HEK293 (cell line): ENCODE measurements at regions not wholly inside any gene's neighbourhood (a gene's known extent, or its start where the extent isn't known, plus 50 kb on each side); places are given as distances from the start of the nearest gene placed in this dataset.

Experiments
- CTCF ChIA-PET: fragments of 350-600 bp; formaldehyde crosslinking; extraction: SDS; loops from one replicate; lab custom pipeline; 2021; ENCODE audit warnings: antibody characterized with exemption; lab: Yijun Ruan, JAX
- POLR2A ChIA-PET: fragments of 300-600 bp; formaldehyde crosslinking; extraction: SDS; loops from one replicate; lab custom pipeline; 2020; ENCODE audit warnings: antibody characterized with exemption, inconsistent platforms; lab: Yijun Ruan, JAX
- H3K27ac ChIP-seq: fragments of 200-500 bp; sonication (Bioruptor generic); 2 replicates; pipeline ENCODE4 v1.5.1; 2014; ENCODE audit warnings: low read depth, low read length, control low read depth, inconsistent platforms; ENCODE audit errors: extremely low read depth
- H3K36me3 ChIP-seq, 2 experiments: fragments of 200-500 bp in 1 of 2; sonication (Bioruptor generic) in 1 of 2; 1 replicate in 1 of 2; 2 replicates in 1 of 2; pipeline ENCODE4 v1.5.1; 2014 to 2017; ENCODE audit warnings: inconsistent platforms in 2 of 2, low read length in 2 of 2; ENCODE audit not compliant: control insufficient read depth in 2 of 2, insufficient read depth in 1 of 2
- H3K4me1 ChIP-seq: fragments of 200-500 bp; sonication (Bioruptor generic); 2 replicates; pipeline ENCODE4 v1.5.1; 2014; ENCODE audit warnings: mild to moderate bottlenecking, low read length, inconsistent platforms; ENCODE audit not compliant: control insufficient read depth, insufficient read depth
- H3K4me3 ChIP-seq: 2 replicates; pipeline ENCODE4 v1.5.1; 2011; ENCODE audit warnings: low read depth, mild to moderate bottlenecking, control low read depth, low read length, moderate library complexity
- H3K9me3 ChIP-seq: fragments of 200-500 bp; sonication (Bioruptor generic); 2 replicates; pipeline ENCODE4 v1.5.1; 2014; ENCODE audit warnings: low read depth, low read length, inconsistent platforms; ENCODE audit not compliant: control insufficient read depth, insufficient read depth
- FEZF1 ChIP-seq: fragments of 450-650 bp; formaldehyde crosslinking; IDR thresholded peaks from 2 replicates; pipeline ENCODE4 v1.5.1; 2016; ENCODE audit warnings: missing biosample characterization, missing genetic modification characterization
- GLIS1 ChIP-seq: fragments of 450-650 bp; formaldehyde crosslinking; IDR thresholded peaks from 2 replicates; pipeline ENCODE4 v1.5.1; 2016; ENCODE audit warnings: missing biosample characterization, missing genetic modification characterization
- HOXA7 ChIP-seq: sonication (generic); formaldehyde crosslinking; IDR thresholded peaks from 2 replicates; pipeline ENCODE4 v1.8.1; 2022; ENCODE audit warnings: missing genetic modification reagents, borderline replicate concordance
- KLF8 ChIP-seq: fragments of 450-650 bp; formaldehyde crosslinking; IDR thresholded peaks from 2 replicates; pipeline ENCODE4 v1.5.1; 2016; ENCODE audit warnings: missing biosample characterization, missing genetic modification characterization
- PRDM1 ChIP-seq: fragments of 450-650 bp; formaldehyde crosslinking; IDR thresholded peaks from 2 replicates; pipeline ENCODE4; 2016; ENCODE audit warnings: missing biosample characterization, missing genetic modification characterization
- SP7 ChIP-seq: fragments of 450-650 bp; formaldehyde crosslinking; IDR thresholded peaks from 2 replicates; pipeline ENCODE4 v1.5.1; 2016; ENCODE audit warnings: missing biosample characterization, missing genetic modification characterization
- ZBTB1 ChIP-seq: fragments of 450-650 bp; formaldehyde crosslinking; IDR thresholded peaks from 2 replicates; pipeline ENCODE4 v1.5.1; 2016; ENCODE audit warnings: missing biosample characterization, missing genetic modification characterization
- ZFP69B ChIP-seq: fragments of 450-650 bp; formaldehyde crosslinking; IDR thresholded peaks from 2 replicates; pipeline ENCODE4 v1.5.1; 2016; ENCODE audit warnings: missing biosample characterization, missing genetic modification characterization
- ZNF10 ChIP-seq: fragments of 450-650 bp; formaldehyde crosslinking; IDR thresholded peaks from 2 replicates; pipeline ENCODE4 v1.5.1; 2017; ENCODE audit warnings: missing biosample characterization, missing genetic modification characterization
- ZNF155 ChIP-seq: fragments of 450-650 bp; formaldehyde crosslinking; IDR thresholded peaks from 2 replicates; pipeline ENCODE4 v1.5.1; 2016; ENCODE audit warnings: missing biosample characterization, missing genetic modification characterization
- ZNF175 ChIP-seq: fragments of 450-650 bp; formaldehyde crosslinking; IDR thresholded peaks from 2 replicates; pipeline ENCODE4 v1.5.1; 2016; ENCODE audit warnings: missing biosample characterization, missing genetic modification characterization
- ZNF214 ChIP-seq: fragments of 450-650 bp; formaldehyde crosslinking; IDR thresholded peaks from 2 replicates; pipeline ENCODE4 v1.5.1; 2017; ENCODE audit warnings: missing biosample characterization, mild to moderate bottlenecking, missing genetic modification characterization, borderline replicate concordance
- ZNF311 ChIP-seq: fragments of 450-650 bp; formaldehyde crosslinking; IDR thresholded peaks from 2 replicates; pipeline ENCODE4 v1.5.1; 2017; ENCODE audit warnings: missing biosample characterization, missing genetic modification characterization, borderline replicate concordance
- ZNF324 ChIP-seq: fragments of 450-650 bp; formaldehyde crosslinking; IDR thresholded peaks from 2 replicates; pipeline ENCODE4 v1.5.1; 2016; ENCODE audit warnings: missing biosample characterization, missing genetic modification characterization
- ZNF549 ChIP-seq: fragments of 450-650 bp; IDR thresholded peaks from 2 replicates; pipeline ENCODE4 v1.5.1; 2018; ENCODE audit warnings: missing biosample characterization, missing genetic modification characterization, mild to moderate bottlenecking, inconsistent platforms, moderate library complexity
- ZNF610 ChIP-seq: fragments of 450-650 bp; formaldehyde crosslinking; IDR thresholded peaks from 2 replicates; pipeline ENCODE4 v1.5.1; 2016; ENCODE audit warnings: missing biosample characterization, missing genetic modification characterization, borderline replicate concordance
- ZNF621 ChIP-seq: fragments of 450-650 bp; formaldehyde crosslinking; IDR thresholded peaks from 2 replicates; pipeline ENCODE4 v1.5.1; 2017; ENCODE audit warnings: missing biosample characterization, missing genetic modification characterization
- ZNF624 ChIP-seq: fragments of 450-650 bp; formaldehyde crosslinking; IDR thresholded peaks from 2 replicates; pipeline ENCODE4 v1.5.1; 2017; ENCODE audit warnings: missing biosample characterization, missing genetic modification characterization
- ZNF626 ChIP-seq: fragments of 450-650 bp; sonication (Bioruptor Pico); formaldehyde crosslinking; IDR thresholded peaks from 2 replicates; pipeline ENCODE4 v1.5.1; 2018; ENCODE audit warnings: missing biosample characterization, missing genetic modification characterization, inconsistent platforms
- ZNF629 ChIP-seq: fragments of 450-650 bp; formaldehyde crosslinking; IDR thresholded peaks from 2 replicates; pipeline ENCODE4 v1.5.1; 2017; ENCODE audit warnings: missing biosample characterization, missing genetic modification characterization
- ZNF768 ChIP-seq: fragments of 450-650 bp; formaldehyde crosslinking; IDR thresholded peaks from 2 replicates; pipeline ENCODE4 v1.5.1; 2018; ENCODE audit warnings: missing biosample characterization, mild to moderate bottlenecking, missing genetic modification characterization
- ZNF791 ChIP-seq: fragments of 450-650 bp; formaldehyde crosslinking; IDR thresholded peaks from 2 replicates; pipeline ENCODE4 v1.5.1; 2016; ENCODE audit warnings: missing biosample characterization, missing genetic modification characterization
- ZSCAN16 ChIP-seq: fragments of 450-650 bp; formaldehyde crosslinking; IDR thresholded peaks from 2 replicates; pipeline ENCODE4 v1.5.1; 2016; ENCODE audit warnings: missing biosample characterization, missing genetic modification characterization
- TF ChIP-seq, protein P1 (sequence below): fragments of 450-650 bp; formaldehyde crosslinking; IDR thresholded peaks from 2 replicates; pipeline ENCODE4 v1.5.1; 2016; ENCODE audit warnings: missing biosample characterization, missing genetic modification characterization
- TF ChIP-seq, protein P2 (sequence below): fragments of 450-650 bp; formaldehyde crosslinking; IDR thresholded peaks from 2 replicates; pipeline ENCODE4 v1.5.1; 2016; ENCODE audit warnings: missing biosample characterization, missing genetic modification characterization
- TF ChIP-seq, protein P3 (sequence below): fragments of 450-650 bp; formaldehyde crosslinking; IDR thresholded peaks from 2 replicates; pipeline ENCODE4 v1.5.1; 2016; ENCODE audit warnings: missing biosample characterization, missing genetic modification characterization
- TF ChIP-seq, protein P4 (sequence below): fragments of 450-650 bp; formaldehyde crosslinking; IDR thresholded peaks from 2 replicates; pipeline ENCODE4 v1.5.1; 2016; ENCODE audit warnings: missing biosample characterization, missing genetic modification characterization
- TF ChIP-seq, protein P5 (sequence below): fragments of 450-650 bp; formaldehyde crosslinking; IDR thresholded peaks from 2 replicates; pipeline ENCODE4 v1.5.1; 2017; ENCODE audit warnings: missing biosample characterization, missing genetic modification characterization

DNA sequence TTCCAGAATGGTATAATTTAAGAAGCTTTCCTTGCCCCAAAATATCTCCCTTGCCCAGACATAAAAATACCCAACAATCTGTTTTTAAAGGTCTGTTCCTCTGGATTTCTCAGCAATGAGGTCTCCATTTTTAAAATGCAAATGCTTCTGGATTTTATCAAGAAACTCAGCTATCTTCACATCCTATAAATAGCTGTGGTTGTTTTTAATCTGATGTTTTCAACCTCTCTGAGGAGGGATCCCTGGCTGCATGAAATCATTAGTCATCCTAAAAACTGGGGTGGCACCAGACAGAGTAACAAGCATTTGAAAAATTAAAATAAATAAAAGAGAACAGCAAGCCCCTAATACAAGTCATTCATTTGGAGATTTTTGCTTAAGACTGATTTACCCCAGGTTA, 168.5 kb upstream of the ID4 start (continued):
- TF ChIP-seq, protein P1, sequence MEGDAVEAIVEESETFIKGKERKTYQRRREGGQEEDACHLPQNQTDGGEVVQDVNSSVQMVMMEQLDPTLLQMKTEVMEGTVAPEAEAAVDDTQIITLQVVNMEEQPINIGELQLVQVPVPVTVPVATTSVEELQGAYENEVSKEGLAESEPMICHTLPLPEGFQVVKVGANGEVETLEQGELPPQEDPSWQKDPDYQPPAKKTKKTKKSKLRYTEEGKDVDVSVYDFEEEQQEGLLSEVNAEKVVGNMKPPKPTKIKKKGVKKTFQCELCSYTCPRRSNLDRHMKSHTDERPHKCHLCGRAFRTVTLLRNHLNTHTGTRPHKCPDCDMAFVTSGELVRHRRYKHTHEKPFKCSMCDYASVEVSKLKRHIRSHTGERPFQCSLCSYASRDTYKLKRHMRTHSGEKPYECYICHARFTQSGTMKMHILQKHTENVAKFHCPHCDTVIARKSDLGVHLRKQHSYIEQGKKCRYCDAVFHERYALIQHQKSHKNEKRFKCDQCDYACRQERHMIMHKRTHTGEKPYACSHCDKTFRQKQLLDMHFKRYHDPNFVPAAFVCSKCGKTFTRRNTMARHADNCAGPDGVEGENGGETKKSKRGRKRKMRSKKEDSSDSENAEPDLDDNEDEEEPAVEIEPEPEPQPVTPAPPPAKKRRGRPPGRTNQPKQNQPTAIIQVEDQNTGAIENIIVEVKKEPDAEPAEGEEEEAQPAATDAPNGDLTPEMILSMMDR (tag by site-specific recombination): no peak
- TF ChIP-seq FEZF1 (tag by site-specific recombination): no peak
- no peak for TF ChIP-seq ZNF610 (tag by site-specific recombination)
- TF ChIP-seq, protein P2, sequence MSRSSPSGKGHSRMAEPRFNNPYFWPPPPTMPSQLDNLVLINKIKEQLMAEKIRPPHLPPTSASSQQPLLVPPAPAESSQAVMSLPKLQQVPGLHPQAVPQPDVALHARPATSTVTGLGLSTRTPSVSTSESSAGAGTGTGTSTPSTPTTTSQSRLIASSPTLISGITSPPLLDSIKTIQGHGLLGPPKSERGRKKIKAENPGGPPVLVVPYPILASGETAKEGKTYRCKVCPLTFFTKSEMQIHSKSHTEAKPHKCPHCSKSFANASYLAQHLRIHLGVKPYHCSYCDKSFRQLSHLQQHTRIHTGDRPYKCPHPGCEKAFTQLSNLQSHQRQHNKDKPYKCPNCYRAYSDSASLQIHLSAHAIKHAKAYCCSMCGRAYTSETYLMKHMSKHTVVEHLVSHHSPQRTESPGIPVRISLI (tag by site-specific recombination): no peak

DNA sequence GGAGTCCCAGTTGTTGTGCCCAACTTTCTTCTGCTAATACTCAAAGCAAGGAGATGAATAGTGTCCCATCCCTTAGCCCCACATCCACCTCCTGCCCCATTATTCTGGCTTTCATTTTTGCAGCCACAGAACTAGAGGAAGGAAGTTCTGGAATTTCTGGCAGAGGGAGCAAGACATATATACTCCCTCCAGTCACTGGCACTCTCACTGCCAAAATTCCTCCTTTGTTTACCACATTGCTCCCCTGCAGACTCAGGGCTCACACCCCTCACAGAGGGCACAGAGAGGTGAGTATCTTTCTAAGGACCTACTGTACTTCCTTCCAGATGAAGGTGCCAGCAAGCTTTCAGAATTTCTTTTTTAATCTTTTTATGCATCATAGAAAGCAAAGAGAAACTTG, 168.0 kb upstream of the ID4 start:
- Histone ChIP-seq H3K4me1 (0 out of 2 replicates have a peak, but pooled peaks cover 2% of the 10 kb centered on the region), H3K4me3 (no peak overlapping the region), H3K36me3 (no peaks in the 10 kb centered on the region), H3K27ac (no peak overlapping the region), H3K9me3 (no peaks in the 10 kb centered on the region)
- TF ChIP-seq, protein P3, sequence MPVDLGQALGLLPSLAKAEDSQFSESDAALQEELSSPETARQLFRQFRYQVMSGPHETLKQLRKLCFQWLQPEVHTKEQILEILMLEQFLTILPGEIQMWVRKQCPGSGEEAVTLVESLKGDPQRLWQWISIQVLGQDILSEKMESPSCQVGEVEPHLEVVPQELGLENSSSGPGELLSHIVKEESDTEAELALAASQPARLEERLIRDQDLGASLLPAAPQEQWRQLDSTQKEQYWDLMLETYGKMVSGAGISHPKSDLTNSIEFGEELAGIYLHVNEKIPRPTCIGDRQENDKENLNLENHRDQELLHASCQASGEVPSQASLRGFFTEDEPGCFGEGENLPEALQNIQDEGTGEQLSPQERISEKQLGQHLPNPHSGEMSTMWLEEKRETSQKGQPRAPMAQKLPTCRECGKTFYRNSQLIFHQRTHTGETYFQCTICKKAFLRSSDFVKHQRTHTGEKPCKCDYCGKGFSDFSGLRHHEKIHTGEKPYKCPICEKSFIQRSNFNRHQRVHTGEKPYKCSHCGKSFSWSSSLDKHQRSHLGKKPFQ: no peak
- TF ChIP-seq ZNF175 (no peak), ZNF10 (tag by site-specific recombination) (no peak), ZNF214 (tag by site-specific recombination) (no peak), ZNF629 (tag by site-specific recombination) (no peak), ZNF791 (no peak), GLIS1 (tag by site-specific recombination) (no peak), PRDM1 (tag by site-specific recombination) (no peak)
- ChIA-PET CTCF (no interaction called here), POLR2A (no interaction called here)

DNA sequence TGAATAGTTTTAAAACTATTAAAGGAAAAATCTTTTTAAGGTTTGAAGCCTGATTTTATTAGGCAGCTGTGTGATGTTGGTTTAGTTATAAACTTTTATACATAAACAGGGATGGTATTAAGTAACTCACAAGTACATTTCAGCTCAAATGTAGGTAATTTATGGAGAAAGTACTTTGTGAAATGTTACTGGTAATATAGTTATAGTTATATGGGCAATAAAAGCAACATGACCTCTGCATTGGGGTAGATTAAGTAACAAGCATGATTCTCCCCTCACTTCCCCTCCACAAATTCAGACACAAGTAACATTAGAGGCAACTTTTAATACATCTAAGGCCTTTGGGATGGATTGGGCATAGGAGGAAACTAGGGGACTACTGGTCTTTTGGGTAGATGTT, 154.3 kb upstream of the ID4 start:
- no peaks in the 10 kb centered on the region for H3K4me1 ChIP-seq
- ChIA-PET POLR2A (no interaction called here), CTCF (interaction anchor here (0.5 kb wide), 2 partner anchors 479 to 1128 kb away, joined by 3 read pairs; no protein-coding TSS in a partner anchor)
- no peaks in the 10 kb centered on the region for H3K36me3 ChIP-seq
- no peaks in the 10 kb centered on the region for H3K9me3 ChIP-seq
- no peak overlapping the region for H3K4me3 ChIP-seq
- no peak overlapping the region for H3K27ac ChIP-seq
- no peak for TF ChIP-seq ZNF768
- no peak for TF ChIP-seq ZNF621
- no peak for TF ChIP-seq ZNF549
- no peak for TF ChIP-seq ZNF626 (tag by site-specific recombination)
- no peak for TF ChIP-seq ZSCAN16
- no peak for TF ChIP-seq ZNF155 (tag by site-specific recombination)
- TF ChIP-seq ZNF311 (tag by site-specific recombination): no peak
- no peak for TF ChIP-seq ZNF624 (tag by site-specific recombination)
- TF ChIP-seq KLF8 (tag by site-specific recombination): no peak
- TF ChIP-seq ZFP69B (tag by site-specific recombination): no peak
- no peak for TF ChIP-seq HOXA7 (CRISPR knock-in tag)
- TF ChIP-seq, protein P4, sequence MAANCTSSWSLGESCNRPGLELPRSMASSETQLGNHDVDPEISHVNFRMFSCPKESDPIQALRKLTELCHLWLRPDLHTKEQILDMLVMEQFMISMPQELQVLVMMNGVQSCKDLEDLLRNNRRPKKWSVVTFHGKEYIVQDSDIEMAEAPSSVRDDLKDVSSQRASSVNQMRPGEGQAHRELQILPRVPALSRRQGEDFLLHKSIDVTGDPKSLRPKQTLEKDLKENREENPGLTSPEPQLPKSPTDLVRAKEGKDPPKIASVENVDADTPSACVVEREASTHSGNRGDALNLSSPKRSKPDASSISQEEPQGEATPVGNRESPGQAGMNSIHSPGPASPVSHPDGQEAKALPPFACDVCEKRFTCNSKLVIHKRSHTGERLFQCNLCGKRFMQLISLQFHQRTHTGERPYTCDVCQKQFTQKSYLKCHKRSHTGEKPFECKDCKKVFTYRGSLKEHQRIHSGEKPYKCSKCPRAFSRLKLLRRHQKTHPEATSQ (tag by site-specific recombination): no peak
- TF ChIP-seq, protein P5, sequence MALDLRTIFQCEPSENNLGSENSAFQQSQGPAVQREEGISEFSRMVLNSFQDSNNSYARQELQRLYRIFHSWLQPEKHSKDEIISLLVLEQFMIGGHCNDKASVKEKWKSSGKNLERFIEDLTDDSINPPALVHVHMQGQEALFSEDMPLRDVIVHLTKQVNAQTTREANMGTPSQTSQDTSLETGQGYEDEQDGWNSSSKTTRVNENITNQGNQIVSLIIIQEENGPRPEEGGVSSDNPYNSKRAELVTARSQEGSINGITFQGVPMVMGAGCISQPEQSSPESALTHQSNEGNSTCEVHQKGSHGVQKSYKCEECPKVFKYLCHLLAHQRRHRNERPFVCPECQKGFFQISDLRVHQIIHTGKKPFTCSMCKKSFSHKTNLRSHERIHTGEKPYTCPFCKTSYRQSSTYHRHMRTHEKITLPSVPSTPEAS (tag by site-specific recombination): no peak
- TF ChIP-seq ZBTB1 (tag by site-specific recombination): no peak
- no peak for TF ChIP-seq ZNF175
- no peak for TF ChIP-seq ZNF324 (tag by site-specific recombination)
- no peak for TF ChIP-seq SP7 (tag by site-specific recombination)
